PC-9 (cell line): ENCODE measurements at regions not wholly inside any gene's neighbourhood (a gene's known extent, or its start where the extent isn't known, plus 50 kb on each side); places are given as distances from the start of the nearest gene placed in this dataset.
"Not testable (repeated sequence)": the region's sequence is repeated elsewhere in the genome, so short reads cannot be mapped to it uniquely, and the experiment has no call there.

ENCODE experiments used
- BruUV-seq: library from RNA; stranded (reverse); fragments of 400-500 nt; replicated peaks from 2 replicates; lab custom pipeline; 2021; lab: Mats Ljungman, UMichigan
- CTCF ChIA-PET: fragments of 300-600 bp; sonication (Branson Sonifier 250); formaldehyde crosslinking; loops from one replicate; lab custom pipeline; 2022; ENCODE audit warnings: antibody characterized with exemption; lab: Charles Lee
- POLR2A ChIA-PET: fragments of 300-600 bp; sonication (Branson Sonifier 250); formaldehyde crosslinking; loops from one replicate; lab custom pipeline; 2022; ENCODE audit warnings: antibody characterized with exemption; ENCODE audit not compliant: unreplicated experiment; lab: Charles Lee
- DNase-seq, 2 experiments: peaks; one replicate each; pipeline versions ENCODE4 v3.0.0 to v3.0.0-alpha.2; 2015 to 2022; ENCODE audit warnings: mixed read lengths in 1 of 2
- H2AFZ ChIP-seq: fragments of 200-600 bp; sonication (generic); 2 replicates; pipeline ENCODE4 v1.8.1; 2017; ENCODE audit warnings: antibody characterized with exemption
- H3F3A ChIP-seq: fragments of 200-600 bp; sonication (generic); 2 replicates; pipeline ENCODE4 v1.8.1; 2017; ENCODE audit warnings: antibody characterized with exemption, mild to moderate bottlenecking, low read depth; ENCODE audit not compliant: insufficient read depth
- H3K27ac ChIP-seq: fragments of 200-600 bp; sonication (generic); 2 replicates; pipeline ENCODE4 v1.6.1; 2016; ENCODE audit warnings: mixed run types
- H3K27me3 ChIP-seq: fragments of 200-600 bp; sonication (generic); 2 replicates; pipeline ENCODE4 v1.6.1; 2016; ENCODE audit warnings: low read depth, mixed run types; ENCODE audit not compliant: insufficient read depth
- H3K36me3 ChIP-seq: fragments of 200-600 bp; sonication (generic); 2 replicates; pipeline ENCODE4 v1.6.1; 2016; ENCODE audit warnings: low read depth, mixed run types
- H3K4me1 ChIP-seq: fragments of 200-600 bp; sonication (generic); replicated peaks from 2 replicates; pipeline ENCODE4 v1.6.1; 2016; ENCODE audit warnings: mixed run types; ENCODE audit not compliant: insufficient read depth
- H3K4me2 ChIP-seq: fragments of 200-600 bp; sonication (generic); 2 replicates; pipeline ENCODE4 v1.6.1; 2017; ENCODE audit warnings: mixed run types
- H3K4me3 ChIP-seq: fragments of 200-600 bp; sonication (generic); 2 replicates; pipeline ENCODE4 v1.6.1; 2016; ENCODE audit warnings: mixed run types
- H3K79me2 ChIP-seq: fragments of 200-600 bp; sonication (generic); 2 replicates; pipeline ENCODE4 v1.6.1; 2017; ENCODE audit warnings: low read depth, mixed run types
- H3K9me2 ChIP-seq: fragments of 200-600 bp; sonication (generic); 2 replicates; pipeline ENCODE4 v1.8.1; 2017; ENCODE audit warnings: mild to moderate bottlenecking; ENCODE audit not compliant: insufficient read depth
- H3K9me3 ChIP-seq: fragments of 200-600 bp; sonication (generic); 2 replicates; pipeline ENCODE4 v1.8.1; 2016; ENCODE audit warnings: low read depth; ENCODE audit not compliant: insufficient read depth
- H4K20me1 ChIP-seq: fragments of 200-600 bp; sonication (generic); 2 replicates; pipeline ENCODE4 v1.8.1; 2017; ENCODE audit not compliant: insufficient read depth
- CTCF ChIP-seq: fragments of 200-600 bp; sonication (generic); conservative IDR thresholded peaks from 2 replicates; pipeline ENCODE4 v1.6.1; 2017; ENCODE audit warnings: mixed run types, antibody characterized with exemption, mild to moderate bottlenecking, moderate library complexity
- EZH2 ChIP-seq: fragments of 200-600 bp; sonication (generic); IDR thresholded peaks from 2 replicates; pipeline ENCODE4 v1.8.0; 2017; ENCODE audit warnings: antibody characterized with exemption, low read depth
- intact Hi-C: fragments of 100-400 bp; cut with micrococcal nuclease; formaldehyde crosslinking; loops from one replicate; pipeline ENCODE4 v1.10.0; 2022; ENCODE audit not compliant: unreplicated experiment

GRCh38 chr14:105993814-105994213 is 467.4 kb downstream of the TMEM121 start:
- H2AFZ ChIP-seq, result no peak overlapping the region
- intact Hi-C loops, result no loop called here
- no peaks in the 10 kb centered on the region; the same call in 1 of the 2 replicates for H4K20me1 ChIP-seq
- no peaks in the 10 kb centered on the region for H3K27me3 ChIP-seq
- no TSS peak for BruUV-seq
- H3K36me3 ChIP-seq, result no peaks in the 10 kb centered on the region
- no peaks in the 10 kb centered on the region for H3F3A ChIP-seq
- H3K4me1 ChIP-seq, result no peaks in the 10 kb centered on the region
- no peaks in the 10 kb centered on the region for H3K79me2 ChIP-seq
- no peak for DNase-seq
- no peak overlapping the region for H3K27ac ChIP-seq
- H3K9me3 ChIP-seq, result no peaks in the 10 kb centered on the region
- POLR2A ChIA-PET, result no interaction called here
- CTCF ChIA-PET, result no interaction called here
- H3K9me2 ChIP-seq, result no peaks in the 10 kb centered on the region
- no peak overlapping the region for H3K4me3 ChIP-seq
- no peak overlapping the region for H3K4me2 ChIP-seq
- TF ChIP-seq CTCF, result no peak
- TF ChIP-seq EZH2, result no peak

GRCh38 chr14:105995011-105995710 is 468.8 kb downstream of the TMEM121 start:
- DNase-seq, POLR2A ChIA-PET, H3K9me2 ChIP-seq, H3K9me3 ChIP-seq, H3K4me1 ChIP-seq, H3K4me3 ChIP-seq, BruUV-seq, H3F3A ChIP-seq, CTCF ChIA-PET, H4K20me1 ChIP-seq, H3K4me2 ChIP-seq, H3K36me3 ChIP-seq, H3K27ac ChIP-seq, intact Hi-C loops, H3K79me2 ChIP-seq, H3K27me3 ChIP-seq, H2AFZ ChIP-seq: not testable (repeated sequence)

- POLR2A ChIA-PET, H4K20me1 ChIP-seq, H3K27me3 ChIP-seq, H3F3A ChIP-seq, H3K36me3 ChIP-seq, H3K4me2 ChIP-seq, BruUV-seq, H3K27ac ChIP-seq, DNase-seq, CTCF ChIA-PET, H2AFZ ChIP-seq, H3K79me2 ChIP-seq, H3K9me3 ChIP-seq, H3K4me3 ChIP-seq, intact Hi-C loops, H3K9me2 ChIP-seq, H3K4me1 ChIP-seq: not testable (repeated sequence)
Measured at GRCh38 chr14:105998597-105998996, 472.2 kb downstream of the TMEM121 start.

GRCh38 chr14:105999361-106000028 is 473.1 kb downstream of the TMEM121 start:
- no TSS peak for BruUV-seq
- H2AFZ ChIP-seq, result no peak overlapping the region
- intact Hi-C loops, result no loop called here
- H3K79me2 ChIP-seq, result no peaks in the 10 kb centered on the region
- no peak overlapping the region for H3K4me3 ChIP-seq
- H3K4me2 ChIP-seq, result no peak overlapping the region
- no peaks in the 10 kb centered on the region for H3K9me2 ChIP-seq
- H3K27ac ChIP-seq, result no peak overlapping the region
- H3K4me1 ChIP-seq, result no peaks in the 10 kb centered on the region
- no peaks in the 10 kb centered on the region; the same call in 1 of the 2 replicates for H4K20me1 ChIP-seq
- ChIA-PET POLR2A (no interaction called here), CTCF (no interaction called here)
- DNase-seq, result no peak
- H3K36me3 ChIP-seq, result no peaks in the 10 kb centered on the region
- no peaks in the 10 kb centered on the region for H3K27me3 ChIP-seq
- no peaks in the 10 kb centered on the region for H3F3A ChIP-seq
- peak; percentile 59; the same call in 1 of the 2 replicates for TF ChIP-seq CTCF
- no peak for TF ChIP-seq EZH2
- no peaks in the 10 kb centered on the region for H3K9me3 ChIP-seq

GRCh38 chr14:106000029-106000511 is 473.7 kb downstream of the TMEM121 start:
- H2AFZ ChIP-seq, intact Hi-C loops, POLR2A ChIA-PET, H3K9me2 ChIP-seq, H3K27ac ChIP-seq, H3K4me3 ChIP-seq, H4K20me1 ChIP-seq, DNase-seq, H3K4me1 ChIP-seq, H3K79me2 ChIP-seq, H3K9me3 ChIP-seq, CTCF ChIA-PET, H3K36me3 ChIP-seq, H3F3A ChIP-seq, H3K4me2 ChIP-seq, BruUV-seq, H3K27me3 ChIP-seq: not testable (repeated sequence)

GRCh38 chr14:106001277-106001676 is 474.9 kb downstream of the TMEM121 start:
- H3K4me2 ChIP-seq, H3K27ac ChIP-seq, H3K79me2 ChIP-seq, DNase-seq, H2AFZ ChIP-seq, POLR2A ChIA-PET, H3K4me1 ChIP-seq, intact Hi-C loops, H3K4me3 ChIP-seq, CTCF ChIA-PET, H3K27me3 ChIP-seq, H3K36me3 ChIP-seq, H3K9me2 ChIP-seq, H4K20me1 ChIP-seq, H3F3A ChIP-seq, H3K9me3 ChIP-seq, BruUV-seq: not testable (repeated sequence)
